Osteoblast (primary cell): ENCODE measurements at regions not wholly inside any gene's neighbourhood (a gene's known extent, or its start where the extent isn't known, plus 50 kb on each side); places are given as distances from the start of the nearest gene placed in this dataset.

Experiments used
- DNase-seq: peaks from one replicate; pipeline ENCODE4 v3.0.0; 2011; ENCODE audit warnings: low spot score, mixed read lengths; ENCODE audit not compliant: insufficient read length; ENCODE audit errors: missing footprints
- H2AFZ ChIP-seq: 2 replicates; pipeline ENCODE4 v1.6.0; 2011; ENCODE audit warnings: mild to moderate bottlenecking, low read length
- H3K27ac ChIP-seq: 2 replicates; pipeline ENCODE4 v1.5.1; 2011; ENCODE audit warnings: mild to moderate bottlenecking, low read depth, low read length, moderate library complexity
- H3K27me3 ChIP-seq: 2 replicates; pipeline ENCODE4 v1.6.0; 2012; ENCODE audit warnings: mild to moderate bottlenecking, control low read depth, inconsistent platforms, low read length, moderate library complexity; ENCODE audit not compliant: insufficient read depth
- H3K36me3 ChIP-seq: 2 replicates; pipeline ENCODE4 v1.5.1; 2011; ENCODE audit warnings: mild to moderate bottlenecking, low read length, control low read depth, moderate library complexity; ENCODE audit not compliant: insufficient read depth
- H3K4me1 ChIP-seq: 2 replicates; pipeline ENCODE4 v1.5.1; 2011; ENCODE audit warnings: mild to moderate bottlenecking, low read length, control low read depth, moderate library complexity; ENCODE audit not compliant: insufficient read depth
- H3K4me2 ChIP-seq: 2 replicates; pipeline ENCODE4 v1.6.0; 2011; ENCODE audit warnings: mild to moderate bottlenecking, low read length; ENCODE audit not compliant: insufficient read depth
- H3K4me3 ChIP-seq: fragments of 200-600 bp; sonication (generic); 3 replicates; pipeline ENCODE4 v1.5.1; 2012; ENCODE audit warnings: mild to moderate bottlenecking, low read length, inconsistent platforms; ENCODE audit not compliant: insufficient read depth
- H3K79me2 ChIP-seq: 2 replicates; pipeline ENCODE4 v1.6.0; 2012; ENCODE audit warnings: mild to moderate bottlenecking, low read length, control low read depth, inconsistent platforms; ENCODE audit not compliant: insufficient read depth
- H3K9me3 ChIP-seq: 2 replicates; pipeline ENCODE4 v1.5.1; 2011; ENCODE audit warnings: low read depth, low read length, control low read depth
- H4K20me1 ChIP-seq: 2 replicates; pipeline ENCODE4 v1.6.0; 2012; ENCODE audit warnings: mild to moderate bottlenecking, low read length, control low read depth; ENCODE audit not compliant: insufficient read depth
- TF ChIP-seq, protein P1 (sequence below): IDR thresholded peaks from 2 replicates; pipeline ENCODE4 v1.5.1; 2011; ENCODE audit warnings: mild to moderate bottlenecking, low read depth, low read length, moderate library complexity; ENCODE audit errors: extremely low read depth

- no peak overlapping the region for H2AFZ ChIP-seq
- H3K9me3 ChIP-seq = no peaks in the 10 kb centered on the region
- H3K4me3 ChIP-seq = no peak overlapping the region
- TF ChIP-seq, protein P1, sequence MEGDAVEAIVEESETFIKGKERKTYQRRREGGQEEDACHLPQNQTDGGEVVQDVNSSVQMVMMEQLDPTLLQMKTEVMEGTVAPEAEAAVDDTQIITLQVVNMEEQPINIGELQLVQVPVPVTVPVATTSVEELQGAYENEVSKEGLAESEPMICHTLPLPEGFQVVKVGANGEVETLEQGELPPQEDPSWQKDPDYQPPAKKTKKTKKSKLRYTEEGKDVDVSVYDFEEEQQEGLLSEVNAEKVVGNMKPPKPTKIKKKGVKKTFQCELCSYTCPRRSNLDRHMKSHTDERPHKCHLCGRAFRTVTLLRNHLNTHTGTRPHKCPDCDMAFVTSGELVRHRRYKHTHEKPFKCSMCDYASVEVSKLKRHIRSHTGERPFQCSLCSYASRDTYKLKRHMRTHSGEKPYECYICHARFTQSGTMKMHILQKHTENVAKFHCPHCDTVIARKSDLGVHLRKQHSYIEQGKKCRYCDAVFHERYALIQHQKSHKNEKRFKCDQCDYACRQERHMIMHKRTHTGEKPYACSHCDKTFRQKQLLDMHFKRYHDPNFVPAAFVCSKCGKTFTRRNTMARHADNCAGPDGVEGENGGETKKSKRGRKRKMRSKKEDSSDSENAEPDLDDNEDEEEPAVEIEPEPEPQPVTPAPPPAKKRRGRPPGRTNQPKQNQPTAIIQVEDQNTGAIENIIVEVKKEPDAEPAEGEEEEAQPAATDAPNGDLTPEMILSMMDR = no peak
- peak overlapping the region; percentile 93 for H3K27ac ChIP-seq
- H4K20me1 ChIP-seq = no peaks in the 10 kb centered on the region
- H3K4me2 ChIP-seq = peak overlapping the region; percentile 46
- no peaks in the 10 kb centered on the region for H3K36me3 ChIP-seq
- no peaks in the 10 kb centered on the region for H3K79me2 ChIP-seq
- peak; percentile 92 for DNase-seq
- no peaks in the 10 kb centered on the region for H3K27me3 ChIP-seq
- peaks cover 55% of the 10 kb centered on the region for H3K4me1 ChIP-seq
Observed at GRCh38 chr2:64838817-64839216, 150.4 kb upstream of the SLC1A4 start.

GRCh38 chr2:64839844-64840243, 149.4 kb upstream of the SLC1A4 start:
- Histone ChIP-seq H3K36me3 (no peaks in the 10 kb centered on the region), H2AFZ (peak overlapping the region; percentile 73), H3K27ac (peak overlapping the region; percentile 93), H4K20me1 (no peaks in the 10 kb centered on the region), H3K4me3 (no peak overlapping the region), H3K4me2 (peak overlapping the region; percentile 35), H3K4me1 (peaks cover 55% of the 10 kb centered on the region), H3K9me3 (no peaks in the 10 kb centered on the region), H3K27me3 (no peaks in the 10 kb centered on the region), H3K79me2 (no peaks in the 10 kb centered on the region)
- DNase-seq = no peak
- TF ChIP-seq, protein P1 = no peak

DNA sequence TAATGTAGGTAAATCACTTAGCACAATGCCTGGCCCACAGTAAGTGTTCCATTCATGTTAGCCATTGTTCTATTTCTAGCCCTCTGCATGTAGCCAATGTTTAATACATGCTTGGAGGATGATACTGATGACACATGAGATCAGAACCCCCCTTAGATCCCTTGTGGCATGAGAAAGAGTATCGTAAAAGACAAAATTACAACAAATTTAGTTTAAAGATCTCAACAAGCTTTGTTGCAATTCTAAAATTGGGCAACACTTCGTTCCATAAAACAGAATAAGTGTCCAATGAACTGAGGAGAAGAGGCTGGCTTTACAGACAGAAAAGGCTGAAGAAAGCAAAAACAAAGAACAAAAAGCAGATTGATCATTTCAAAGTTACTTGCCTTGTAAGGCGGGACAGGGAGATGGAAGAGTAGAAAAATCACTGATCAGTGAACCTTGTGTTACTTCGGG, 148.7 kb upstream of the SLC1A4 start:
- Histone ChIP-seq H3K4me3 (no peak overlapping the region), H4K20me1 (no peaks in the 10 kb centered on the region), H3K4me2 (peak overlapping the region; percentile 35), H3K79me2 (no peaks in the 10 kb centered on the region), H2AFZ (peak overlapping the region; percentile 73), H3K4me1 (peaks cover 52% of the 10 kb centered on the region), H3K9me3 (no peaks in the 10 kb centered on the region), H3K27ac (peak overlapping the region; percentile 93), H3K27me3 (no peaks in the 10 kb centered on the region), H3K36me3 (no peaks in the 10 kb centered on the region)
- TF ChIP-seq, protein P1 = no peak
- DNase-seq = peak; percentile 1

GRCh38 chr2:64841461-64841860, 147.7 kb upstream of the SLC1A4 start:
- Histone ChIP-seq H3K27me3 (no peaks in the 10 kb centered on the region), H3K4me1 (peaks cover 56% of the 10 kb centered on the region)
- TF ChIP-seq, protein P1 = no peak

More at GRCh38 chr2:64841461-64841860, 147.7 kb upstream of the SLC1A4 start:
- no peaks in the 10 kb centered on the region for H4K20me1 ChIP-seq
- no peak overlapping the region for H3K4me2 ChIP-seq
- no peak overlapping the region for H3K4me3 ChIP-seq
- H3K36me3 ChIP-seq = no peaks in the 10 kb centered on the region
- H3K9me3 ChIP-seq = no peaks in the 10 kb centered on the region
- DNase-seq = peak; percentile 17
- H3K79me2 ChIP-seq = no peaks in the 10 kb centered on the region
- H2AFZ ChIP-seq = no peak overlapping the region
- H3K27ac ChIP-seq = no peak overlapping the region
